Fibroblast of skin of back (primary cell): ENCODE measurements at regions not wholly inside any gene's neighbourhood (a gene's known extent, or its start where the extent isn't known, plus 50 kb on each side); places are given as distances from the start of the nearest gene placed in this dataset.

ENCODE experiments used
- DNase-seq: peaks from one replicate; pipeline ENCODE4 v3.0.0-alpha.2; 2013

DNA sequence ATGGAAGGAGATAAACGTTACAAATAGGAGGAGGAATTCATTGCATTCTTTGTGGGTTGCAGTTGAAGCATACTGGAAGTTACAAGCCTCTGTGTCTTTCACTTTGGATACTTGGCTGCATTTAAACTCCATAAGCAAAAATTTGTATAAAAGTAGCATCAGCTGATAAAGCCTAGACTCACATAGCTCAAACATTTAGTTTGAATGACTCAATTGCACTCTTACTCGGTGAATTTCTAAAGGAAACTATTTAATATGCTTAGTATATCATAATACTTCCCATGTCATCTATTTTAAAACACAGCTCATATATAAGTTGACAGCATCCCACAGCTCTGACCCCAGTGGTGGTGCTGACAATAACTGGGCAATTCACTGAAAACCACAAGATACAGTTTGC, 596.6 kb upstream of the ZNF608 start:
- peak; percentile 56 for DNase-seq

DNA sequence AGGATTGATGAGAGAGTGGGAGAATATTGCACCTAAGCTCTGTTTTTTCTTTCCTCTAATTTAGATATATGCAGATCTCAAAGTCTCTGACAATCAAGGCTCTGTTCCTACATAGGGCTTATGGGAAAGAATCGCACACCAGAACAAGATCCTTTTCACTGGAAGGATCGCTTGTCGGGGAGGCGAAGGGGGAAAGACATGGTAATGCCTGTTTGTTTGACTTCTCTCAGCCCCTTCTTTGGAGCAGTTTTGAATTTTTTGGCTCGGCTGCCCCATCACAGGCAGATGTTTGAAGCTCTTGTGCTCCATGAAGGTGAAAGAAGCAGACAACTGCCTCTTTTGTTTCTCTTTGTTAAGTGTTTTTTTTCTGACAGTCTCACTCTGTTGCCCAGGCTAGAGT, 599.9 kb upstream of the ZNF608 start:
- DNase-seq = no peak

DNA sequence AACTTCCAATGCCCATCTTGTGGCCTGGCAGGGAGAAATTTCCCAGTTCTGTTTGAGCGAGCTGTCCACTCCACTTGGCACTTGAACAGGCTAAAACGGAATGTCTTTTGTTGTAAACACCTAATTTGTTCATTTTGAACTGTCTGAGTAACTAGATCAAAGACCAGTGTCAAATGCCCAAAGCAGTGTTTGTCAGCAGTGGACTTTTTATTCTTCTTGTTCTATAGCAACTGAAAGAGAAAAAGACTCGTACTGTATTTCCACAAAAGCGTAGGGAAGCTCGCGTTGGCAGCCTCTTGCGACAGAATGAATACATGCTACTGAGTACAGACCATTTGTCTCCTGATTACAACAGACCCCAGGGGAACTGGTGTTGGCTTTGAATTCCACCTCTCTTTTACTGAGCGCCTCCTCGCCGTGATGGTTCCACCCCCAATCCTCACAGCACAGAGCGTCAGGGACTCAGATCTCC, 601.8 kb upstream of the ZNF608 start:
- DNase-seq = no peak

DNA sequence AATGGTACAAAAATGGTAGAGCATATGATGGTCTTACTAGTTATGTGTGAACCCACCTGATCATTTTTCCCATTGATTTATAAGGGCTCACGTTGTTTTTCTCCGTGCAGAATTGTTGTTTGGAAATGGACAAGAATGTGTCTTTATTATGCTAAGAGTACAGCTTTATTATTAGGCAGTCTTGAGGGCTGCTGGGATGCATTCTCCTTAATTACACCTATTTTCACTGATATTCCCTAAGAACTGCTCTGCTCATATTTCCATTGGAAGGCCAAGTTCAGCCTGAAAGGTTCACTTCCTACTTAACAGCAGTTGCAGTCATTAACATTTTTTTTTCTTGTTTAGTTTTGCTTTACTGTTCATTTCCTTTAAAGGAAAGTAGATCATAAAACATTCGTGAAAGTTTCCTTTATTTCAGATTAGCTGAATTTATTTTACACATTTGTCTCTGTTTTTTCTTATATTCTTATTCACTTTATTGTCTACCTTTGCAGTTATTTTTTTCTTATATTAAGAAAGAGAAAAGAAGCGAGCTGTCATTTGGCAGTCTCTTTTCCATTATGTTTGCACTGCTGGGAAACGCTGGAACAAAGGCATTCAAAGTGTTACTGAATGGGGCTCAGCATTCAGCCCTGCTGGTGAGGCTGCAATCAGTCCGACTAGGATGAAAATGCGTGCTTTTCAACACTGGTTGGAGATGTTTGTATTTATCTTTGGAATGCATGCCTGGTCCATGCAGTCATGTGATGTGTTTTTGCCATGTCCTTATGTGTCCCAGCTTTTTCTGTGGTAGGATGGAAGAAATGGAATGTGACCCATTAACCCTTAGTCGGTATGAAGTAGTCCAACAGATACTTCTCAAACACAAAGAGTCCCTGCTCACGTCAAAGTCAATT, 602.7 kb upstream of the ZNF608 start:
- DNase-seq = peak; percentile 49

DNA sequence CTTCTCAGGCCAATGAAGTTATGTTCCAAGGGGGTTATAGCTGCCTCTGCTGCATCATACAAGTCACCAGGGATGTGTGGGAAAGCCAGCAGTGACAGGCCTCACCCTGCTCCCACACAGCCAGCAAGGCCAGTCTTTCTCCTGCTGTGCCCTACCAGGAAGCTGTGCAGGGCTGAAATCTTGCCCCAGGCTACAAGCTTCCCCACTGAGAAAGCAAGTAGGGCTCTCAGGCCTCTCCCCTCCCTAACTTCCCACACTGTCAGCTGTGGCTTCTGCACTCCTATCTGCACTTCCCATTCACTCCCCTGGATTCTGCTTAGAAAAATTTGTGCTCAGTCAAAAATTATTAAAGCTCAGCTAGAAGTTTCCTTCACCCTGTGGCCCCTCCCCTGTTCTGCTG, 611.2 kb upstream of the ZNF608 start:
- DNase-seq = peak; percentile 44

DNA sequence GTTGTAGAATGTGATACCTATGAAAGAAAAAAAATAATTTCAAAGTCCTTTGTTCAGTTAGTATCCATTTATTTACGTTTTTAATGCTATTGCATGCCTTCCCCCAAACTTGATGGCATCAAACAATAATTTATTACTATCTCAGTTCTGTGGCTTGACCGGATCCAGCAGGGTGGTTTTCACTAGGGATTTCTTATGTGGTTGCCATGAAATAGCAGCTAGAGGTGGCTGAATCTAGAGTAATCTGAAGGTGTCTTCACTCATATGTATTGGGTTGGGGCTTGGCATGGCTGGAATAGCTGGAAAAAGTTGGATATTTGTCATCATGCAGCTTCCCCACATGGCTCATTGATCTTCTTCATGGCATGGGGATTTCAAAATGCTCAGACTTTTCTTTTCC, 619.3 kb upstream of the ZNF608 start:
- no peak for DNase-seq

DNA sequence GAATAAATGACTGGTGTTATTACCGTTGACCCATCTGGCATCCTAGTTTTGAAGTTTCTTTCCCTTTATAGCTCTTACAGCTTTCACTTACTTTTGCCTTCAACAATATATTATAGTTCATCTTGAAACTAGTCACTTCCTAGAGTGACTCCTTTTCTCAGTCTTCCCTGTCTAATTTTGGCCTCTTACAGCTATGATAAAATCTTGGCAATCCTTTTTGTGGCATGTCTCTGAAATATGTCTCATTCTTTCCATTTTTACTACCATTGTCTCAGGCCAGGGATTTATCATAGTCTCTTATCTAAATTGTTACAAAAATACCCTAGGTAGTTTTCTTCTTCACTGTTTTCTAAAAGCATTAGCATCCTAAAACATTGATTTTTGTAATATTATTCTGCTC, 621.3 kb upstream of the ZNF608 start:
- DNase-seq = peak; percentile 45

DNA sequence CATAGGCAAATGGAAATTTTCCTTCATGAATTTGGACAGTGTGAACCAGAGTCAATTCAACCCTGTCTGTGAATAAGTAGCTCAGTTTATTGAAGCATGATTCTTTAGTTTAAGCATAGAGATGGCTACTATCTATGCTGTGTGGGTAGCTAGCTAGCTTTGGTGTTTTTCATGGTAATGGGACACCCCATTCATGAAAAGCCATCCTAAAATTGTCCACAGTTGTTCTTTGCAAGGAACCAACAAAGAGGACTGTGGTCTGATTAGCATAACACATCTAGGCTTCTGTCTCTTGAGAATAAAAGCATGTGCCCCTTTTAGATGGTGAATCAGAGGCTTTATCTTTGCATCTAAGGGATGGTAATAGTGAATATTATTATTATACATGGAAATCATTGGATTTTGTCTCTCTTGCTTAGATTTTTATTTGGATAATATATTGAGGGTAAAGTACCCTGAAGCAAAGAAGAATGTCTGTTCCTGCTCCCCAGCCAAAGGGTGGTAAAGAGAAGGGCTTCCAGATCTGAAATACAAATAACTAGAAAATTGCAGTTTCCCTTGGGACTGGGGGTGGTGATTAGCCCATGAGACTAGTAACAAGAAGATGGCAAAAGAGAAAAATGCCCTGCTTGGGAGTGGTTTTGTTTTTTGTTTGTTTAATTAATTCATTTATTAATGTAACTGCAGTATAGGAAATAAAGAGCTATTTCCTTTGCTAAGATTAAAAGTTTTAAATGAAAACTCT, 624.2 kb upstream of the ZNF608 start:
- peak; percentile 43 for DNase-seq

DNA sequence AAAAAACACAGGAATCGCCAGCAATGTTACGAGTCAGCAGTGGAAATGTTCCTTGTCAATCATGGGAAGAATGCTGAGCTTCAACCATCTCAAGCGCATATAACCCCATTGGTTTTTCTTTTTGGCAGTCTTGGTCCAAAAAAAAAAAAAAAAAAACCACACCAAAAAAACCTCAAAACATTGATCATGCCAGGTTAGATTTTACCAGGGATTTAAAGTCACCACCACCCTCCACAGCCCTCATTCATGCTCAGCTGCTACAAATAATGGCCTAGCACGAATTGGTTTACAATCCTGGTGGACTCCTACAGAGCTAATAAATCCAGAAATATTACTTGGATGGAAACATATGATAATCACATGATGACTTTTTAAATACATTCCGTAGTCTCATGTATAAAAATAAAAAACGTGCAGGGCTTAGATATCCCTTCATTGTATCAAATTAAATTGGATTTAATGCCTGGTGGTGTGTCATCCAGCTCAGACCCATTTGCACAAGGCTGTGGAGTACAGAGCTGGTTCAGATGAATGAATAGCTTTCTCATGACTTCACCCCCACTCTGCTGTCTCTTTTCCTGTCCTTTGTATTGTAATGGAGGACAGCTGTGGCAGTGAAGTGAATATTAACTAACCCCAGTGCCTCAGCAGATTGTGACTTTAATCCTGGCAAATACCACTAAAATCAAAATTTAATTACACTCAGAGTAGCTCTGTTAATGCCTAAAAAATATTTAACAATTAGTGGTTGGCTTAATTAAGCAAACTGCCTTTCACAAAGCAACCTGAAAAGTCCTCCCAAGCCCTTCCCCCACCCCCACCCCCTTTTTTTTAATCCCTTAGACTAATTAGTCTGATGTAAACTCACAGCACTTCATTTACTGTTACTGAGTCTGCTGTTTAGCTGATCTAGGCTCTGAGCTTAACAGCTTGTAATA, 626.5 kb upstream of the ZNF608 start:
- peak; percentile 82 for DNase-seq

DNA sequence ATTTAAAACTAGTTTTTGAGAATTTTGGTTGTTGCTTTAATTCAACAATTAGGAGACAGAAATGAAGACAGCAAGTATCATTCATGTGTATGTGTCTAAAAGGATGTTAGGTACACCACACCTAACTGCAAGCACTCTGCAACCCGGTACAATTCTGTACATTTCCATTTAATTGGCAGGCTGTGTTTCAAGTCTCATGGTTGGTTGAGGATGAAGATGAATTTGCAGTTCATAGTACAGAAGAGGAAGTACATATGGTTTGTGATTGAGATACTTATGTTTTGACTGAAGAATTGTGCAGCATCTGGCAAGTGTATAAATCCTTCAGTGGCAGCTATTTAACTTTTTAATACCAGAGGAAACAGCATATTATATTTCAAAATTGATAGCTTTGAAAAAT, 628.7 kb upstream of the ZNF608 start:
- DNase-seq = no peak

DNA sequence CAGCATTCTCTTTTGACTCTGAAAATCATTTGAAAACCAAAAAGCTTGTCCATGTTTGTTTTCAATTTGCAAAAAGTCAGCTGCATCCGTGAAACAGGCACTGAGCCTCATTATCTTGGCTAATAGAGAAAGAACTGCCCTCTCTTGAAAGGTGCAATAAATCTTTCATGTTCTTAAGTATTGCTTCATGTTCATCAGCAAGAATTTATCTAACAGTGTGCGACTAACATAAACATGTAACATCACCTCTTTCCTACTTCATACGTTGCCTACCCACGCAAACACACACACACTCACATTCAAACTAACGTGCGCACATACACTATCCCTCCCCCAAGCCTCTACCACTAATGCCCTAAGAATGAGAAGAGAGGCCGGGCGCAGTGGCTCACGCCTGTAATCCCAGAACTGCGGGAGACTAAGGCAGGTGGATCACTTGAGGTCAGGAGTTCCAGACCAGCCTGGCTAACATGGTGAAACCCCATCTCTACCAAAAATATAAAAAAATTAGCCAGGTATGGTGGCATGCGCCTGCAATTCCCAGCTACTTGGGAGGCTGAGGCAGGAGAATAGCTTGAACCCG, 629.7 kb upstream of the ZNF608 start:
- DNase-seq = no peak

DNA sequence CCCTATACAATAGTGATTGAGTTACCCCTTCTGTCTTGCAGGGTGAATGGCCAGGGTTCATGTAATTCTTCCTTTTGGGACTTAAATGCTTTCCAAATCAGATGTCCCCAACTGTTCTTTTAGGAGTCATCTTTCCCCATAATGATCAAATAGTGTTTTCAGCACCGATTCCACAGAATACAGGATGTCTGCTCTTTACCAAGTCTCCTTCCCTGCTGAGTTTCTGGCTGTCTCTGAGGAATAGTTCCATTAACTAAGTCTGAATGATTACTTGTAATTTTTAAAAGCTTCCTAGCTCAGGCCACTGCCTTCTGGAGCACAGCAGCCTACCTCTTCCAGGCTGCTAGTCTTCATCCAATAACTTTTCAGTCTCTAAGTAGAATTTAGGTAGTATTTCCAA, 630.7 kb upstream of the ZNF608 start:
- no peak for DNase-seq

DNA sequence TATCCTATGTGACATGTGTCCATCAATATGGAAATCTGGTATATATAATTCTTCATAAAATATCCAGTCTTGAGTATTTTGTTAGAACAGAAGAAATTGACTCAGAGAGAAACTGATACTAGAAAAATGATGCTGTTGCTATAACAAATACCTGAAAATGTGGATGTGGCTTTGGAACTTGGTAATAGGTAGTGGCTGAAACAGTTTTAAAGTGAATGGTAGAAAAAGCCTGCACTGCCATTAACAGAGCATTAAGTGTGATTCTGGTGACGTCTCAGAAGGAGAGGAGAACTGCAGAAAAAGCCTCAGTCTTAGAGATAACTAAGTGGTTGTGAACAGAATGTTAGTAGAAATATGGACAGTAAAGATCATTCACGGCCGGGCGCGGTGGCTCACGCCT, 634.9 kb upstream of the ZNF608 start:
- no peak for DNase-seq

DNA sequence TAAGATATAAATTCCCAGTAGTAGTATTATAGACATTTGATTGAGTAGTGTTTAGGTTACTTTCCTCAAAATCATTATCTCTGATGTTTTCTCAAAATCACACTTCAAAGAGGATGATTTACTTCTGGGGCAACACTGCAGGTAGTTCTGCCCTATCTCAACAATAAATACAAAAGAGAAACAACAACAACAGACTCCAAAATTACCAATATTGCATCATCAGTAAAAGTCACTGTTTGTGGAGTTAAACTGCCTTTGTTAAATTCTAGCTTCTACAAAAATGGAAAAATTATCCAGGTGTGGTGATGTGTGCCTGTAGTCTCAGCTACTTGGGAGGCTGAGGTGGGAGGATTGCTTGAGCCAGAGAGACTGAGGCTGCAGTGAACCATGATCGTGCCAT, 637.6 kb upstream of the ZNF608 start:
- DNase-seq = no peak

DNA sequence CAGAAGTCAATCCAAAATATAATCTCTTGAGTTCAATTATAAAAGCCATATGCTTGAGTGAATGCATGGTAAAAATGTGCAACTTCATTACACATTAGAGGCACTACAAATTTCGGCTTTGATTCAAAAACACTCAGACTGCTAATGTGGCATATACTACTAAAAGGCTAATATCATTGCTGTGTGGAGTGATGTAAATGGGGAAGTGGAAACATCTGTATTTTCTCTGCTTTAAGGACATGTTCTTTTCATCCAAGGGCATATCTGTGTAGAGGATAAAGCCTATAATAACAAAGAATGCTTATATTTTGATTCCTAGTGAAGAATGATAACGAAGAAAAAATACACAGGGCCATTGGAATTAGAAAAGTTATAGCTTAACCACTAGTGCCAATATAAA, 643.9 kb upstream of the ZNF608 start:
- no peak for DNase-seq

DNA sequence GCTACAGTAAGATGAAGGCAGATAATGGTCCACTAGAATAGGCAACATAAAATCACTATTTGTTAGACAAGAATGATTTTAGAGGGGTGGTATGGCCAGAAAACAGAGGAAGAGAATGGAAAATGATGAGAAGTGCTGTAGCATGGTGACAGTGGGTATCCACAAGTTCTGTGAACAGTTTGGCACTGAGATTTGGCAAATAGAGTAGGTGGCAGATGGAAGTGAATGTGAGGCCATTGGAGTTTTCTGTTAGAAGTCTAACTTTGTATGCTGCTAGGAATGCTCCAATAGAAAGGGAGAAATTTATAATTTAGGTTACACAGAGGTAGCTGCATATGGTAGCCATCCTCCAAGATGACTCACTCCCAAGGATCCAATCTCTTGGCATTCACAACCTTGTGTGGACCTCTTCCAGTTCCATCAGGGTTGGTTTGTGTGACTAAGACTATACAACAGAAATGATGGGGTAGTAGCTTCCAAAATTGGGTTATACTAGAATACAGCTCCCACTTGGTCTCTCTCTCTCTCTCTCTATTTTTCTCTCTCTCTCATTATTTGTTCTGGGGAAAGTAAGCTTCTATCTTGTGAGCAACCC, 646.9 kb upstream of the ZNF608 start:
- DNase-seq = no peak

DNA sequence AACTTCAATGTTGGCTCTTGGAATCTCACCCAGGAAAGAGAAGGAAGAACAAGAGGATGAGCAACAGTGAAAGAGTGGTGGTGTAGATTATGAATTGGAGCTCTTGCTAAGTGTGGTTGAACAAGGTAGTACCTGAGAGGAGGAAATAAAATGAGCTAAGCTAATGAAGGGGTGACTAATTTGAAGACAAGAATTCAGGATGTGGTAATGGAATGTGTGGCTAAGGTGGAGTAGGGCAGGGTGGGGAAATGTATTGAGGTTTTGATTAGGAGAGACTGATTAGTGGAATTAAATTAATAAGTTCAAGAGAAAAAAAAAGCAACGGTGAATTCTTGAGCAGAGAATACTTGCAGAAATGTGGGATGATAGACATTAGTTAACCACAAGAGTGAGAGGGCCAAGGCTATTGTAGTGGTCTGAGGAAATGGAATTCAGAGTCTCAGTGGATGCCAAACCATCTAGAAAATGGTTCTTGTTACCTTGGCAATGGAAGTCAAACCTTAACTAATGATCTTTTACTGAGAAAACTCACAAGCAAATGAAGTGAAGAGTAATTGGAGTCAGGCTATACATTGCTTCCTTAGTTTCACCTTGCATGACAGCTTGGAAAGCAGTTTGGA, 648.3 kb upstream of the ZNF608 start:
- DNase-seq = no peak

DNA sequence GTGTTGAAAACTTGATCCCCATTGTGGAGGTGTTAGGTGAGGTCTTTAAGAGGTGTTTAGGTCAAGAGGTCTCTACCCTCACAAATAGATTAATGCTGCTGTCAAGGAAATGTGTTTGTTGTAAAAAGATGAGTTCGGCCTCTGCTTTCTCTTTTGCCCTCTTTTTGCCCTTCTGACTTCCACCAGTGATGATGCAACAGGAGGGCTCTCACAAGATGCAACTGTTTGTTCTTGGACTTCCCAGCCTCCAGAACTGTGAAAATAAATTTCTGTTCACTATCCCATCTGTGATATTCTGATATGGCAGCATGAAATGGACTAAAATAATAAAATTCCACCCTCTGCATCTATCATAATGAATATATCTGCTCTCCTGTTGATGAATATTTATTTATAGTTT, 650.0 kb upstream of the ZNF608 start:
- no peak for DNase-seq

DNA sequence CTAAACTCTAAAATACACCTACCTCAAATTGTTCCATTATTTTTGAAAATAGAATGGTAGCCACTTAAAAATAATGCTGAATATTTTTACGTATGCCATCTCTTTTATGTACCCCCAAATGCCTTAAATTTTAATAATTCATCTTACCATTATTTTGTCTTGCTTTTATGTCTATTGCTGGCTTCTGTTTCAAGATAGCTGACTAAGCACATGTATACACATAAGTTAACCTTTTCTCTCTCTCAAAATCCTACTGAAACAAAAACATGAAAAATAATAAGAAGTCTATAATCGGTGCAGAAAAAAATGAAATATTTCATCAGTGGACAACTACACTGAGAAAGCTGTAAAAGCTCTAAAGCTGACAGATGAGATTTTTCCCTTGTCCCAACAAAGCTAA, 652.0 kb upstream of the ZNF608 start:
- no peak for DNase-seq

DNA sequence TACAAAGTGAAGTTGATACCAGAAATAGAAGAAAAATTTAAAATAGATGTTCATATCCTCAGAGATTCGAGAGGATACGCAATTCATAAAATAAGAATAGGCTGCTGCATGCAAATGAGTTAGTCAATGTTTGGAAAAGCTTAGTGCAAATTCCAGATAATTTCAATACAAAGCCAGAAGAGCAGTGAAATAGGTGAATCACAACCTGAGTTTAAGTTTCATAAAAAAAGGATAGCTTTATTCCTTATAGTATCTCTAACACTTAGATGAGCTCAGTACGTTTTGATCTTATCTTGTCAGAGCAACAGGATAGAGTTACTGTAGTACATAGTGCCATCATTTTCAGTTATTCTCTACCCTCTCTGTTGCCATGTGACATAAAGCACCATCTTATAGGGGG, 653.4 kb upstream of the ZNF608 start:
- DNase-seq = no peak
